ENCODE measurements at regions not wholly inside any gene's neighbourhood (a gene's known extent, or its start where the extent isn't known, plus 50 kb on each side); places are given as distances from the start of the nearest gene placed in this dataset.
A peak's percentile ranks its signal among the peaks of the same experiment; 100 is the strongest.

DNA sequence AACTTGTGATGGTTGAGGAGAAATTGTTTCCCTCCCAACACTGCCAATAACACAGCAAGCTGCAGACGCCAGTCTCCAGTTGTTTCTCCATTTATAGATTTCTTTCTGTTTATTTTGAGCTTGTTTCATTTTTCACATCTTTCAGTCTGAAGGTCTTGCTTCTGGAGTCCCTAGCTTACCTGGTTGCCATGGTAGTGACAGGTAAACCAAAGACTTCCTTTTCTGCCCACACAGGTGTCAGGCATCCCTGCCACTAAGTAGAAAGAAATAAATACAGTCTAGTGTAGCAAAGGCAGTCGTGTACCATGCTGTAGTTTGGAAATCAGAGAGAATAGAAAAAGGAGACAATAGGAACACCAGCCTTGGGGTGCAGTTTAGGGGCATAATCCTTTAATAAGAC lies 82.8 kb downstream of the MARCHF4 start:
- H3K27me3 ChIP-seq (ENCODE audit: control insufficient read depth, insufficient read depth, low read length), result no peaks in the 10 kb centered on the region
- DNase-seq (ENCODE audit: low read depth in 4 of 6, low spot score in 6 of 6), result no peak
- no peak overlapping the region for H3K27ac ChIP-seq (ENCODE audit: low read depth, low read length)
- H3K4me3 ChIP-seq (ENCODE audit: low read depth, low read length), result no peak overlapping the region
- H3K9me3 ChIP-seq (ENCODE audit: control insufficient read depth, insufficient read depth, low read length), result no peaks in the 10 kb centered on the region
- no peaks in the 10 kb centered on the region for H3K36me3 ChIP-seq (ENCODE audit: control insufficient read depth, insufficient read depth, low read length)
- no CpG with 5 or more reads among the region's 2 CpGs for WGBS (ENCODE audit: insufficient coverage)
- H3K4me1 ChIP-seq (ENCODE audit: control insufficient read depth, insufficient read depth, low read length), result peaks cover 8% of the 10 kb centered on the region

DNA sequence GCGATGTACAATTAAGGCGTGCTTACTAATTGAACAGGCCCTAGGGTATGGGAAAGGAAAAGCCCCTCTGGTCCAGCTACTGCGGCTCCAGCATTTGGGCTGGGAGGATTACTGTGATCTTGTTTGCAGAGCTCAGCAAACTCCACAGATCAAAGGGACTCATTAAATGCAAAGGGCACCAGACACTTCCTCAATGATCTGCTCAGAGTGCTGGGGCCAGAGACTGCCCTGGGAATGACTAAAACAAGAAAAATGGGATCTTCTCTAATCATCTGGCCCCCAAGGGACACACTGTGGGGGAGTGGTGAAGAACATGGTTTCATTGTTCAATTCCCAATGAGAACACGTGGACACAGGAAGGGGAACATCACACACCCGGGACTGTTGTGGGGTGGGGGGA lies 85.0 kb downstream of the MARCHF4 start:
- no peaks in the 10 kb centered on the region for H3K9me3 ChIP-seq (ENCODE audit: control insufficient read depth, insufficient read depth, low read length)
- no peak overlapping the region for H3K27ac ChIP-seq (ENCODE audit: low read depth, low read length)
- H3K27me3 ChIP-seq (ENCODE audit: control insufficient read depth, insufficient read depth, low read length), result no peaks in the 10 kb centered on the region
- WGBS (ENCODE audit: insufficient coverage), result 50% methylated on average over 1 of the region's 5 CpGs
- no peak for DNase-seq (ENCODE audit: low read depth in 4 of 6, low spot score in 6 of 6)
- peaks cover 9% of the 10 kb centered on the region for H3K4me1 ChIP-seq (ENCODE audit: control insufficient read depth, insufficient read depth, low read length)
- peaks cover 4% of the 10 kb centered on the region for H3K36me3 ChIP-seq (ENCODE audit: control insufficient read depth, insufficient read depth, low read length)
- no peak overlapping the region for H3K4me3 ChIP-seq (ENCODE audit: low read depth, low read length)

DNA sequence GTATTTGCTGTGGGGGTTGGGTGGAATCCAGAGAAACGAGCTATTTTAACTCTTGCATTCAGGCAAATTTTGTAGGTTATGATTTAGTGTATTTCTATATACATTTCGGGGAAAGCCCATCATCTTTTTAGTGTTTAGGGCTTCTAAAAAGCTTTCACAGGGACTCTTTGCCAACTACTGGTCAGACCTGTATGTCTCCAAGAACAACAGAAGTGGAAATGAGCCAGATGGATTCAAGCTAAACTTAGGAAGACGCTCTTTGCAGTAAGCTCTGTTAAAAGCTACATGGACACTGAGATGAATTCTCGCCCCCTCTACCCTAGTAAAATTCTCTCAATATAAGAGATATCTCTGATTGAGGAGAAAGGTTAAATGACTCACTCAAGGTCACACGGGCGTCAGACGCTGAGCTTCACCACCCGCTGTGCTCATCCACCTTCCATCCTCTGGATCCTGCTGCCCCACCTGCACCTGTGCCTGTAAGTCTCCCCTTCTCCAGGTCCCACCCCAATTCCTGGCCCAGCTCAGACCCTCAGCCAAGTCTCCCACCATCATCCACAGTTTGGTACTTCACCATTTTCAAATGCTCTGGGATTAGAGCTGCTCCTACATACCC lies 85.6 kb downstream of the MARCHF4 start:
- H3K36me3 ChIP-seq (ENCODE audit: control insufficient read depth, insufficient read depth, low read length), result peaks cover 4% of the 10 kb centered on the region
- WGBS (ENCODE audit: insufficient coverage), result 88% methylated on average over 5 of the region's 8 CpGs
- no peaks in the 10 kb centered on the region for H3K9me3 ChIP-seq (ENCODE audit: control insufficient read depth, insufficient read depth, low read length)
- H3K27me3 ChIP-seq (ENCODE audit: control insufficient read depth, insufficient read depth, low read length), result no peaks in the 10 kb centered on the region
- H3K4me1 ChIP-seq (ENCODE audit: control insufficient read depth, insufficient read depth, low read length), result peaks cover 9% of the 10 kb centered on the region
- H3K27ac ChIP-seq (ENCODE audit: low read depth, low read length), result no peak overlapping the region
- H3K4me3 ChIP-seq (ENCODE audit: low read depth, low read length), result no peak overlapping the region
- DNase-seq (ENCODE audit: low read depth in 4 of 6, low spot score in 6 of 6), result no peak

DNA sequence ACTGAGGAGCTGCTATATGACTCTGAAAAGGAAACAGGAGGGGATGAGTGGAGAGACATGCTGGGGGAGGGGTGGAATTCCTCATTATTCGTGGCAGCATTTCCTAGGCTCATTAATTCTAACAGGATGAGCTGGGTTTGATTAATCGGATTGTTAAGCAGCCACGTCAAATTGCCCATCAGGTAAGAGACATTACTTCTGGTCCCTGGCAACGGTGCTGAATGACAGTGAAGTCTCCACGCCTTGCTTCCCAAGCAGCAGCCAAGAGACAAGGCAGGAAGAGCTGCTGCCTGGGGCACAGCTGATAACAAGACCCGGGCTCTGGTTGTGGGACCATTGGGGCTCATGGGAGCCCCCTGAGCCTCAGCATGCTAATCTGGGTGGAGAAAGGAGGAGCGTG lies 86.6 kb downstream of the MARCHF4 start:
- Histone ChIP-seq H3K27ac (ENCODE audit: low read depth, low read length) (no peak overlapping the region), H3K27me3 (ENCODE audit: control insufficient read depth, insufficient read depth, low read length) (no peaks in the 10 kb centered on the region), H3K9me3 (ENCODE audit: control insufficient read depth, insufficient read depth, low read length) (no peaks in the 10 kb centered on the region), H3K4me1 (ENCODE audit: control insufficient read depth, insufficient read depth, low read length) (peaks cover 9% of the 10 kb centered on the region), H3K4me3 (ENCODE audit: low read depth, low read length) (no peak overlapping the region), H3K36me3 (ENCODE audit: control insufficient read depth, insufficient read depth, low read length) (peaks cover 4% of the 10 kb centered on the region)
- DNase-seq (ENCODE audit: low read depth in 4 of 6, low spot score in 6 of 6), result peak in 3 of 6 donors; percentile 22 to 92 (median 37)
- WGBS (ENCODE audit: insufficient coverage), result 33% methylated on average over 7 of the region's 7 CpGs

DNA sequence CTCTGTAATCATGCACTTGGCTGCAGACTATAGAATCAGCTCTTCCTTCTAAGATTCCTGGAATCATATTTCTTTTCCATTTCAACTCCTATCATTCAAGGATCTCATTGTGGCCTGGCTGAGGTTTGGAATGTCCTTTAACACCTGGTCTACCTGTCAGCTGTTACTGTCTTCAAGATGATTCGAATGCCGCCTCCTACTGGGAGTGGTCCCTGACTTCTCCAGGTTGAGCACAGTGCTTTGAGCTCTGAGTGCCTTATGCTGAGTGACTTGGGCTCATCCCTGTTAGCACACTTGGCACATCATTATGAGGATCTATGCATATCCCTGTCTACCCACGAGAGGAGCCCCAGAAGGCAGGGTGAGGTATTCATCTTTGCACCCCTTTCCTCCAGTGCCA lies 87.6 kb downstream of the MARCHF4 start:
- Histone ChIP-seq H3K9me3 (ENCODE audit: control insufficient read depth, insufficient read depth, low read length) (no peaks in the 10 kb centered on the region), H3K4me3 (ENCODE audit: low read depth, low read length) (no peak overlapping the region), H3K27ac (ENCODE audit: low read depth, low read length) (no peak overlapping the region), H3K36me3 (ENCODE audit: control insufficient read depth, insufficient read depth, low read length) (peaks cover 4% of the 10 kb centered on the region), H3K27me3 (ENCODE audit: control insufficient read depth, insufficient read depth, low read length) (no peaks in the 10 kb centered on the region), H3K4me1 (ENCODE audit: control insufficient read depth, insufficient read depth, low read length) (peaks cover 9% of the 10 kb centered on the region)
- DNase-seq (ENCODE audit: low read depth in 4 of 6, low spot score in 6 of 6), result no peak
- WGBS (ENCODE audit: insufficient coverage), result 95% methylated on average over 2 of the region's 3 CpGs

DNA sequence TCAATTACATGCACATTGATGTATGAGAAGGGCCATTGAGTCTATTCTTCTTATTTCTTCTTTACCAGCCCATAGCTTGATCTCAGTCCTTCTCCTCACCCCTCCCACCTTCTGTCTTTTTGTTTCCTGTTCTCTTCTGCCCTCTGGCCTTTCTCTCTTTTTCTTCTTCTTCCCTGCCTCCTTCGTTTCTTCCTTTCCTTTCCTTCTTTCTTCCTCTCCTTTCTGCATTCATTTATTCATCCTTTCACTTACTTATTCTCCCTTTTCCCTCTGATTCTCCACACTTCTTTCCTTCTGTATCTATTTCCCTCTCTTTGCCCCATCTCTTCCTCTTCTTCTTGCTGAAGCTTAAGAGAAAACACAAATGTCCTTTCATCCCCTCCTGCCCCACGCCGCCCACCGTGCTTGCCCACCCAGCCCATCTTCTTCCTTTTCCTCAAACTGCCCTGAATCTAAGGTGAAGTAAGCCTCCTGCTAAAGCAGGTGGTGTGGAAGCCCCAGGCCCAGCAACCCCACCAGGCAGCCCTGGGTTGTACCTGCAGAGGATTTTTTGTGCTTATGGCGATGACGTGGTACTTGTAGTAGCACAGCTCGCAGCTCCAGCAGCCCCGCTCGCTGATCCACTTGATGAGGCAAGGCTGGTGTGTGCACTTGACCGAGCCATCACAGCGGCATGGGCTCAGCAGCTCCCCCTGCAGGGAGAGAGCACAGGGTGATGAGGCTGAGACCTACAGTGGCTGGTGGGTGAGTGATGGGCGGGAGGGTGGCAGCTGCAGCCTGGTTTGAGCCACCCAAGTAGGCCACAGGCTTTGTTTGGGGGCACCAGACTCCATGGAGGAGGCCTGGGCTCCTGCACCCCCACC lies 89.0 kb downstream of the MARCHF4 start:
- H3K9me3 ChIP-seq (ENCODE audit: control insufficient read depth, insufficient read depth, low read length), result no peaks in the 10 kb centered on the region
- peaks cover 9% of the 10 kb centered on the region for H3K4me1 ChIP-seq (ENCODE audit: control insufficient read depth, insufficient read depth, low read length)
- H3K4me3 ChIP-seq (ENCODE audit: low read depth, low read length), result no peak overlapping the region
- no peak overlapping the region for H3K27ac ChIP-seq (ENCODE audit: low read depth, low read length)
- no peaks in the 10 kb centered on the region for H3K27me3 ChIP-seq (ENCODE audit: control insufficient read depth, insufficient read depth, low read length)
- DNase-seq (ENCODE audit: low read depth in 4 of 6, low spot score in 6 of 6), result no peak
- 75% methylated on average over 9 of the region's 12 CpGs for WGBS (ENCODE audit: insufficient coverage)
- peaks cover 4% of the 10 kb centered on the region for H3K36me3 ChIP-seq (ENCODE audit: control insufficient read depth, insufficient read depth, low read length)

DNA sequence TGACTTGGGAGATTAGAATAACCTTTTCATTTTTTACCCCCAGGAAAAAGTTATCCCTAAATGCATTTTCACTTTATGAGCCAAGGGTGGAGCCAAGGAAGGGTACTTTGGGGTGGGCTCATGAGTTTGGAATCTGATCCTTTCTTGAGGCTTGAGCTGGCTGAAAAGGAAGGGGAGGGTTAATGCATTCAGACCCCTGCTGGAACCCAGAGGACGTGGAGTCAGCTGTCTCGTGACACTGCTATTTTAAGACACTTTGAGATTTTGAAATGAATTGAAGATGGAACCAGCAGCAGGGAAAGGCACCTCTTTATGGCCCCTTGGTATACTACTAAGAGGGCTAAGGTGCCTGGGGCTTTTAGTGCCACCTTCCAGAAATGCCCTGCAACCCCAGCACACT lies 90.4 kb downstream of the MARCHF4 start:
- H3K4me3 ChIP-seq (ENCODE audit: low read depth, low read length), result no peak overlapping the region
- 0% methylated on average over 1 of the region's 2 CpGs for WGBS (ENCODE audit: insufficient coverage)

DNA sequence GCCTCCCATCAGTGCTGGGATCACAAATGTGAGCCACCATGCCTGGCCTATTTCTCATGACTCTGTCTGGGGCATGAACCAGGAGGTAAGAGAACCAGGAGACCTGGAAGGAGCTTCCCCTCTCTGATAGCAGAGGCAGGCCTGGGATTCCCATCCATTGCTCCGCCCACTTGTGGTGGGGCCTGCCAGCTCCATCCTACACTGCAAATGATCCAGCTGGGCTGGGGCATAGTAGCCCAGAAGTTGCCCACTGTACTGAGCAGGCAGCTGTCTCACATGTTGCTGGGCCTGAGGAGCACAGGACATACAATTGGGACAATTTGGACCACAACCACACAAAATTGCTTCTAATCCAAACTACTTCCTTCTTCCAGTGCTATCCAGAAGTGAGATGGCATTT lies 91.0 kb downstream of the MARCHF4 start:
- Histone ChIP-seq H3K9me3 (ENCODE audit: control insufficient read depth, insufficient read depth, low read length) (no peaks in the 10 kb centered on the region), H3K4me3 (ENCODE audit: low read depth, low read length) (no peak overlapping the region), H3K27ac (ENCODE audit: low read depth, low read length) (no peak overlapping the region), H3K4me1 (ENCODE audit: control insufficient read depth, insufficient read depth, low read length) (peaks cover 9% of the 10 kb centered on the region), H3K27me3 (ENCODE audit: control insufficient read depth, insufficient read depth, low read length) (no peaks in the 10 kb centered on the region), H3K36me3 (ENCODE audit: control insufficient read depth, insufficient read depth, low read length) (peaks cover 7% of the 10 kb centered on the region)
- 100% methylated on average over 1 of the region's 1 CpG for WGBS (ENCODE audit: insufficient coverage)
- no peak for DNase-seq (ENCODE audit: low read depth in 4 of 6, low spot score in 6 of 6)

More for the DNA sequence above, 90.4 kb downstream of the MARCHF4 start:
- no peak overlapping the region for H3K27ac ChIP-seq (ENCODE audit: low read depth, low read length)
- no peaks in the 10 kb centered on the region for H3K27me3 ChIP-seq (ENCODE audit: control insufficient read depth, insufficient read depth, low read length)
- H3K4me1 ChIP-seq (ENCODE audit: control insufficient read depth, insufficient read depth, low read length), result peaks cover 9% of the 10 kb centered on the region
- no peak for DNase-seq (ENCODE audit: low read depth in 4 of 6, low spot score in 6 of 6)
- H3K9me3 ChIP-seq (ENCODE audit: control insufficient read depth, insufficient read depth, low read length), result no peaks in the 10 kb centered on the region
- peaks cover 7% of the 10 kb centered on the region for H3K36me3 ChIP-seq (ENCODE audit: control insufficient read depth, insufficient read depth, low read length)

DNA sequence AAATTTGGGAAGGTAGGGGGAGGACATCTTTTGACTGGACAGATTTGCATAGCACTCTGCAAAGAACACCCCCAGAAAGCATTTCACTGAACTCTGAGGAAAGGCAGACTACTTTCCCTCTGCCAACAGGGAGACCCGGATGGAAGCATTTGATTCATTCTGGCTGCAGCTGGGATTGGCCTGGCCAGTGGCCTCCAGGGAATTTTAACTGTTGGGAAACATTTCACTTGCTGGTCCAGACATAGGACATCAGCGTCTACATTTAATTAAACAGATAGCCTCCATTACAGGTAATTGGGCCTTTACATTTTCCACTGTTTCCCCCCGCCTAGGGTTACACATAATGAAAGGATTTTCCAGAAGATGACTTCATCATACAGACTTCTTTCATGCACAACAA lies 92.8 kb downstream of the MARCHF4 start:
- Histone ChIP-seq H3K27ac (ENCODE audit: low read depth, low read length) (no peak overlapping the region), H3K4me3 (ENCODE audit: low read depth, low read length) (no peak overlapping the region), H3K9me3 (ENCODE audit: control insufficient read depth, insufficient read depth, low read length) (no peaks in the 10 kb centered on the region), H3K27me3 (ENCODE audit: control insufficient read depth, insufficient read depth, low read length) (no peaks in the 10 kb centered on the region), H3K4me1 (ENCODE audit: control insufficient read depth, insufficient read depth, low read length) (peaks cover 7% of the 10 kb centered on the region), H3K36me3 (ENCODE audit: control insufficient read depth, insufficient read depth, low read length) (peaks cover 7% of the 10 kb centered on the region)
- no peak for DNase-seq (ENCODE audit: low read depth in 4 of 6, low spot score in 6 of 6)
- 58% methylated on average over 3 of the region's 3 CpGs for WGBS (ENCODE audit: insufficient coverage)

DNA sequence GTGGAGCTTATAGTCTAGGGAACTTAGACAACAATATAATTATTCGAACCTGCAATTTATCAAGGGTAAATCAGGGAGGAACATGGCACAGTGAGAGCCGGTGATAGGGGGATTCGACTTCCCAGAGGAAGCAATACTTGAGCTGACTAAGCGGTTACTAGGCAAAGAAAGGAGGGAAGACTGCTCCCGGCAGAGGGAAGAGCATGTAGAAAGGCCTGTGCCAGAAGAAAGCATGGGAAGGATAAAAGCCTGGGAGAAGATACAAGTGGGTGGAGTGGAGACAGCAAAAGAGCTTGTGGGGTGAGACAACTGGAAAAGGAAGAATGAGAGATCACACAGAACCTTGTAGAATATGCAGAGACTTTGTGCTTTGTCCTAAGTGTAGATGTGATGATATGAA lies 93.3 kb downstream of the MARCHF4 start:
- H3K27ac ChIP-seq (ENCODE audit: low read depth, low read length), result no peak overlapping the region
- H3K27me3 ChIP-seq (ENCODE audit: control insufficient read depth, insufficient read depth, low read length), result no peaks in the 10 kb centered on the region
- DNase-seq (ENCODE audit: low read depth in 4 of 6, low spot score in 6 of 6), result no peak
- no peaks in the 10 kb centered on the region for H3K9me3 ChIP-seq (ENCODE audit: control insufficient read depth, insufficient read depth, low read length)
- H3K4me1 ChIP-seq (ENCODE audit: control insufficient read depth, insufficient read depth, low read length), result peaks cover 7% of the 10 kb centered on the region
- peaks cover 7% of the 10 kb centered on the region for H3K36me3 ChIP-seq (ENCODE audit: control insufficient read depth, insufficient read depth, low read length)
- 56% methylated on average over 4 of the region's 5 CpGs for WGBS (ENCODE audit: insufficient coverage)
- H3K4me3 ChIP-seq (ENCODE audit: low read depth, low read length), result no peak overlapping the region

Measured in spinal cord (tissue), 9 donors.